ENCODE measurements at regions not wholly inside any gene's neighbourhood (a gene's known extent, or its start where the extent isn't known, plus 50 kb on each side); places are given as distances from the start of the nearest gene placed in this dataset.

GRCh38 chr16:86042393-86042792, 143.4 kb downstream of the IRF8 start:
- no peaks in the 10 kb centered on the region for H3K4me1 ChIP-seq (ENCODE audit: control insufficient read depth, insufficient read depth, low read length)
- intact Hi-C loops (cut with DNase I): no loop called here
- 64% methylated on average over 9 of the region's 9 CpGs for WGBS

DNA sequence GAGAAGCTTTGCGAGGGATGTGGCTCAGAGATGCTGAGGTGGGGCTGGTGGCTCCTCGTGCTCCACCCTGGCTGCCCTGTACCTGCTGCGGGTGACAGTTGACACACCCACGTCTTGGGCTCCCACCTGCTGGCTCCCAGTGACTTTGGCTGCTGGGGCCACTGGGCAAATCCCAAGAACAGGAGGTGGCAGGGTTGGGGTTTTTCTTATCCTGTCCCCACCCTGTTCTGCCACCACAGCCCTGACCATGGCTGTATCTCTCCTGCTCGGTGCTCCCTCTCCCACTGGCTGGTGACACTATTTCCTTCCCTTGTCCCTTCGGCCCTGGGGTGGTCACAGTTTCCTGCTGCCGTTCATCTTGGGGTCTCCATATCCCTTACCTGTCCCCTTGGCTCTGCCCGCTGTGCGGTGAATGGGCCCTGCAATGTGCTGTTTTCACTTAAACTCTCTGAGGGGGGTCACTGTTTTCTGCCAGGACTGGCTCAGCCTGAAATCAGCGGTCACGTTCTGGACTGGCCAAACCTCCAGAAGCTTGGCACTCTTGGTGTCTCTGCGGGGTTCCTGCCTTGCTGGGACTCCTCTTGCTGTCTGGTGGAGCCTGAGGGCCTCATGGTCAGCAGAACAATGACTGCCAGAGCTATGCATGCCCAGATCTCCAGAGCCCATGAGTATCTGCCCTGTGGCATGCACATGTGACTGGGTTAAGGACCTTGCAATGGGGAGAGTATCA, 144.2 kb downstream of the IRF8 start:
- WGBS: 80% methylated on average over 12 of the region's 12 CpGs

More at GRCh38 chr16:86042393-86042792, 143.4 kb downstream of the IRF8 start:
- no peaks in the 10 kb centered on the region for H3K27me3 ChIP-seq (ENCODE audit: control insufficient read depth, insufficient read depth)
- H3K27ac ChIP-seq (ENCODE audit: low read length): no peak overlapping the region
- ATAC-seq (no peak), DNase-seq (no peak)
- no peaks in the 10 kb centered on the region for H3K9me3 ChIP-seq (ENCODE audit: control insufficient read depth, low read length)
- no peak overlapping the region for H3K4me3 ChIP-seq (ENCODE audit: low read length)

DNA sequence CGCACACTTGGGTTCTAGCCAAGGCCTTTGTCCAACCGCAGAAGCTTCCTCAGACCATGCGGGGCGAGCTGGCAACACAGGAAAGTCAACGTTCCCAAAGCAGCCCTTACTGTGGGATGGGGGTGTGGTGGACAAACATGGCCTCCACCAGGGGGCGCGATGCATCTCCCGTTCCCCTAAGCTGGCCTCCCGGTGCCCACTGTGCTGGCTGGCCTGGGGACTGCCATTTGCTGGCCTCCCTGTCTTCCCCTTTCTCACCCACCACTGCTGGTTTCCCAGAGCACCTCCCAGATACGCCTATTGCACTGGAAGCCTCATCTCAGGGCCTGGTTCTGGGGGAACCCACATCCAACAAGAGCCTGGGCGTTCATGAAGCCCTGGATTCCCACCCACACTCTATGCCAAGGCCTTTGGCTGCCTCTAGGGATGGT, 145.3 kb downstream of the IRF8 start:
- no peak overlapping the region for H3K27ac ChIP-seq (ENCODE audit: low read length)
- no peaks in the 10 kb centered on the region for H3K9me3 ChIP-seq (ENCODE audit: control insufficient read depth, low read length)
- H3K27me3 ChIP-seq (ENCODE audit: control insufficient read depth, insufficient read depth): no peaks in the 10 kb centered on the region
- ATAC-seq (no peak), DNase-seq (peak in 2 of 3 donors; percentile 38 to 71)
- no peaks in the 10 kb centered on the region for H3K4me1 ChIP-seq (ENCODE audit: control insufficient read depth, insufficient read depth, low read length)
- no peak overlapping the region for H3K4me3 ChIP-seq (ENCODE audit: low read length)
- WGBS: 27% methylated on average over 11 of the region's 11 CpGs
- intact Hi-C loops (cut with DNase I): no loop called here

More for the DNA sequence above, 144.2 kb downstream of the IRF8 start:
- Histone ChIP-seq H3K9me3 (ENCODE audit: control insufficient read depth, low read length) (no peaks in the 10 kb centered on the region), H3K27me3 (ENCODE audit: control insufficient read depth, insufficient read depth) (no peaks in the 10 kb centered on the region), H3K4me1 (ENCODE audit: control insufficient read depth, insufficient read depth, low read length) (no peaks in the 10 kb centered on the region), H3K27ac (ENCODE audit: low read length) (no peak overlapping the region), H3K4me3 (ENCODE audit: low read length) (no peak overlapping the region)
- intact Hi-C loops (cut with DNase I): no loop called here
- DNase-seq (no peak), ATAC-seq (no peak)

GRCh38 chr16:86044881-86045590, 146.1 kb downstream of the IRF8 start:
- Histone ChIP-seq H3K27ac (ENCODE audit: low read length) (no peak overlapping the region), H3K27me3 (ENCODE audit: control insufficient read depth, insufficient read depth) (no peaks in the 10 kb centered on the region), H3K4me3 (ENCODE audit: low read length) (no peak overlapping the region), H3K9me3 (ENCODE audit: control insufficient read depth, low read length) (no peaks in the 10 kb centered on the region), H3K4me1 (ENCODE audit: control insufficient read depth, insufficient read depth, low read length) (no peaks in the 10 kb centered on the region)
- 68% methylated on average over 8 of the region's 8 CpGs for WGBS
- ATAC-seq (no peak), DNase-seq (no peak)
- intact Hi-C loops (cut with DNase I): no loop called here

DNA sequence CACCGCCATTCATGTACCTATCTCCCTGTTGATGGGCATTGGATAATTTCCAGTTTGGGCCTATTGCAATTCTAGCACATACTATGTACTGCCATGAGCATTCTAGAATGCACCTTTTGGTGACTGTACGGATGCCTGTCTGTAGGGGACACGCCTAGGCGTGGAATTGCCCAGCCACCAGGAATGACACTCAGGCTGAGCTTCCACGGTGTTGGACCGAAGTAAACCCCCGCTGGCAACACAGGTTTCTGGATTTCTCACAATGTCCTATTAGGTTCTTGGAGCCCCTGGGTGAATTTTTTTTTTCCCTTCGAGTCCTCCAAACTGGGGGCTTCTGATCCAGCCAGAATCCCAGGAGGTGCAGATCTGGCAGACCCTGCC, 146.6 kb downstream of the IRF8 start:
- Histone ChIP-seq H3K4me1 (ENCODE audit: control insufficient read depth, insufficient read depth, low read length) (no peaks in the 10 kb centered on the region), H3K27me3 (ENCODE audit: control insufficient read depth, insufficient read depth) (no peaks in the 10 kb centered on the region), H3K27ac (ENCODE audit: low read length) (no peak overlapping the region), H3K4me3 (ENCODE audit: low read length) (no peak overlapping the region), H3K9me3 (ENCODE audit: control insufficient read depth, low read length) (no peaks in the 10 kb centered on the region)
- intact Hi-C loops (cut with DNase I): no loop called here
- WGBS: 86% methylated on average over 8 of the region's 8 CpGs
- no peak for DNase-seq
- ATAC-seq: no peak

DNA sequence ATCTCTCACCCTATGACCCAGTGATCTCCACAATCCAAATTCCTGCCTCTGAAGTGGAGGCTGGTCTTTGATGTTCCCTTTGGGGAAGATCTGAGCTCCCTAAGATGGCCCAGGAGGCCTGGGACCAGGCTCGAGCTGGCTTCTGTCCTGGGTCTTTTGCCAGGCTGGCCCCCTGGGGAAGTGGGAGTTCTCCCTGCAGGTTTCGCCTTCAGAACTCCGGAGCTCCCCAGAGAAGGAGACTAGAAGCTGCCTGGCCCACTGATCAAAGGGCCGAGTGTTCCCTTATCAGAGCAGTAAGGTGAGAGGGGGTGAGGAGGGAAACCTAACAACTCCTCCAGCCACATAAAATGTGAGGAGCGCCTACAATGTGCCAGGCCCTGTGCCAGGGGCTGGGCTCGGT, 147.1 kb downstream of the IRF8 start:
- Histone ChIP-seq H3K4me1 (ENCODE audit: control insufficient read depth, insufficient read depth, low read length) (no peaks in the 10 kb centered on the region), H3K9me3 (ENCODE audit: control insufficient read depth, low read length) (no peaks in the 10 kb centered on the region), H3K4me3 (ENCODE audit: low read length) (no peak overlapping the region), H3K27me3 (ENCODE audit: control insufficient read depth, insufficient read depth) (no peaks in the 10 kb centered on the region), H3K27ac (ENCODE audit: low read length) (no peak overlapping the region)
- WGBS: 61% methylated on average over 6 of the region's 6 CpGs
- ATAC-seq (no peak), DNase-seq (no peak)
- intact Hi-C loops (cut with DNase I): no loop called here

- no peak overlapping the region for H3K27ac ChIP-seq (ENCODE audit: low read length)
- no peaks in the 10 kb centered on the region for H3K9me3 ChIP-seq (ENCODE audit: control insufficient read depth, low read length)
- H3K4me1 ChIP-seq (ENCODE audit: control insufficient read depth, insufficient read depth, low read length): no peaks in the 10 kb centered on the region
- H3K27me3 ChIP-seq (ENCODE audit: control insufficient read depth, insufficient read depth): no peaks in the 10 kb centered on the region
- no peak for DNase-seq
- WGBS: 60% methylated on average over 9 of the region's 9 CpGs
- intact Hi-C loops (cut with DNase I): no loop called here
- no peak overlapping the region for H3K4me3 ChIP-seq (ENCODE audit: low read length)
- no peak for ATAC-seq
Observed at GRCh38 chr16:86046667-86047270, 147.8 kb downstream of the IRF8 start.

- ATAC-seq (no peak), DNase-seq (no peak)
- no peak overlapping the region for H3K27ac ChIP-seq (ENCODE audit: low read length)
- intact Hi-C loops (cut with DNase I): no loop called here
- H3K4me1 ChIP-seq (ENCODE audit: control insufficient read depth, insufficient read depth, low read length): no peaks in the 10 kb centered on the region
- H3K27me3 ChIP-seq (ENCODE audit: control insufficient read depth, insufficient read depth): no peaks in the 10 kb centered on the region
- no peaks in the 10 kb centered on the region for H3K9me3 ChIP-seq (ENCODE audit: control insufficient read depth, low read length)
- WGBS: 21% methylated on average over 11 of the region's 11 CpGs
- H3K4me3 ChIP-seq (ENCODE audit: low read length): no peak overlapping the region
Observed at GRCh38 chr16:86048221-86048620, 149.3 kb downstream of the IRF8 start.

GRCh38 chr16:86048882-86049585, 150.1 kb downstream of the IRF8 start:
- H3K4me3 ChIP-seq (ENCODE audit: low read length): no peak overlapping the region
- intact Hi-C loops (cut with DNase I): no loop called here
- ATAC-seq: no peak
- no peaks in the 10 kb centered on the region for H3K9me3 ChIP-seq (ENCODE audit: control insufficient read depth, low read length)
- no peak overlapping the region for H3K27ac ChIP-seq (ENCODE audit: low read length)
- H3K4me1 ChIP-seq (ENCODE audit: control insufficient read depth, insufficient read depth, low read length): no peaks in the 10 kb centered on the region
- 77% methylated on average over 11 of the region's 11 CpGs for WGBS
- DNase-seq: no peak
- no peaks in the 10 kb centered on the region for H3K27me3 ChIP-seq (ENCODE audit: control insufficient read depth, insufficient read depth)

DNA sequence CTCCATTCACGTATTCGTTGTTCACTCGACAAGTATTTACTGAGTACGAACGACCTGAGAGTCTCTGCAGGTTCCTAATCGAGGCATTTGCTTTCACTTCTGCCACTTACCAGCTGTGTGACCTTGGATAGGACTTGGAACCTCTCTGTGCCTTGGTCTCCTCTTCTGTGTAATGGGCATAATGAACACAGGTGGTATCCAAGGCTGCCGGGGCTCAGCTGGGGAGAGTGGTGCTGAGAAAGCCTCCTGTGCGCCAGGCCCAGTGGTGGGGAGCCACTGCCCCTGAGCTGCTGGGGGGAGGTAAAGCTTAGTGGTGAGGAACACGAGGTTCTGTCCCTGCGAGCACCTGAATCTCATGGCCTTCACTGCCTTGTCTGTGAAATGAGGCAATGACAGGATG, 150.7 kb downstream of the IRF8 start:
- no peaks in the 10 kb centered on the region for H3K4me1 ChIP-seq (ENCODE audit: control insufficient read depth, insufficient read depth, low read length)
- H3K9me3 ChIP-seq (ENCODE audit: control insufficient read depth, low read length): no peaks in the 10 kb centered on the region
- no peak for DNase-seq
- intact Hi-C loops (cut with DNase I): no loop called here
- 91% methylated on average over 10 of the region's 10 CpGs for WGBS
- ATAC-seq: no peak
- no peak overlapping the region for H3K4me3 ChIP-seq (ENCODE audit: low read length)
- H3K27me3 ChIP-seq (ENCODE audit: control insufficient read depth, insufficient read depth): no peaks in the 10 kb centered on the region
- no peak overlapping the region for H3K27ac ChIP-seq (ENCODE audit: low read length)

DNA sequence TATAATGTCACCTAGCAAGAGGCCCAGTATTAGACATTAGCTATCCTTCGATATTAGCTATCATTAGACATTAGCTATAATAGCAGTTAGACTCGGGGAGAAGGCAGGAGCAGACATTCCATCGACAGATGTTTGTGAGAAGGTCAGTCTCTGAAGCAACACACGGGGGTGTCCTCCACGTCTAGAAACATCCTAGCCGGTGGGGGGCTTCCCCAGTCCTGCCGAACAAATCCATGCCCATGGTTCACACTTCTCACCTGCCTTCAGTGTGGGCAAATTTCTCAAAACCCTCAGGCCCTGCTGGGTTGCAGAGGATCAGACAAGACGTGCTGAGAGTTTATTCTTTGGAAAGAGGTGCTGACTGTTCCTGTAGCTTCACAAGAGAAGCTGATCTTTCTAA, 151.1 kb downstream of the IRF8 start:
- intact Hi-C loops (cut with DNase I): no loop called here
- 87% methylated on average over 8 of the region's 8 CpGs for WGBS
- Histone ChIP-seq H3K27me3 (ENCODE audit: control insufficient read depth, insufficient read depth) (no peaks in the 10 kb centered on the region), H3K4me1 (ENCODE audit: control insufficient read depth, insufficient read depth, low read length) (no peaks in the 10 kb centered on the region), H3K4me3 (ENCODE audit: low read length) (no peak overlapping the region), H3K9me3 (ENCODE audit: control insufficient read depth, low read length) (no peaks in the 10 kb centered on the region), H3K27ac (ENCODE audit: low read length) (no peak overlapping the region)
- DNase-seq (no peak), ATAC-seq (no peak)

Data from right cardiac atrium (tissue), 5 donors.